ENCODE measurements at regions not wholly inside any gene's neighbourhood (a gene's known extent, or its start where the extent isn't known, plus 50 kb on each side); places are given as distances from the start of the nearest gene placed in this dataset.

DNA sequence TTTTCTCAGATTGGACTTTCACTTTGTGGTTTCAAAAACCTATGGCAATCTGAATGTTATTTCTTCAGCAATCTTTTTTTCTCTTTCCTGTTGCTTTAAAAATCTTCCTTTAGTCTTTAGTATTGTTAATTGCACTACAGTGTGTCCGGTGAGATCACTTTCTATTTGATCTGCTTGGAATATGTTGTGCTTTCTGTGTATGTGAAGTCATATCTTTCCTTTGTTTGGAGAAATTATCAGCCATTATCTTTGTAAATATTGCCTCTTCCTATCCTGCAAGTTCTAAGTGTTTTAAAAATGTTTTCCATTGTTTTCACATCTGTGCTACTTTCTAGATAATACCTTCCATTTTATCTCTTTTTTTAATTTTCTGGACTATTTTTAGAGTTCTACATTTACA lies 171.4 kb upstream of the PRSS16 start:
- no peaks in the 10 kb centered on the region; the same call in 1 of the 2 replicates for H3K27me3 ChIP-seq (ENCODE audit: control insufficient read depth, insufficient read depth, low read length)
- no peak for DNase-seq
- H3K4me3 ChIP-seq (ENCODE audit: insufficient read depth, low read depth, low read length) = no peak overlapping the region
- H3K36me3 ChIP-seq (replicated peaks; ENCODE audit: control insufficient read depth, insufficient read depth, low read length) = no peaks in the 10 kb centered on the region

GRCh38 chr6:27078734-27079357 lies 168.7 kb upstream of the PRSS16 start:
- Histone ChIP-seq H3K27me3 (ENCODE audit: control insufficient read depth, insufficient read depth, low read length) (peaks cover 2% of the 10 kb centered on the region; the same call in 1 of the 2 replicates), H3K36me3 (replicated peaks; ENCODE audit: control insufficient read depth, insufficient read depth, low read length) (no peaks in the 10 kb centered on the region), H3K4me3 (ENCODE audit: insufficient read depth, low read depth, low read length) (peak overlapping the region; percentile 38)
- peak; percentile 21 for DNase-seq

- Histone ChIP-seq H3K4me3 (ENCODE audit: insufficient read depth, low read depth, low read length) (no peak overlapping the region), H3K36me3 (replicated peaks; ENCODE audit: control insufficient read depth, insufficient read depth, low read length) (no peaks in the 10 kb centered on the region), H3K27me3 (ENCODE audit: control insufficient read depth, insufficient read depth, low read length) (peaks cover 2% of the 10 kb centered on the region; the same call in 1 of the 2 replicates)
- DNase-seq = no peak
Observed at GRCh38 chr6:27081188-27081587, 166.3 kb upstream of the PRSS16 start.

DNA sequence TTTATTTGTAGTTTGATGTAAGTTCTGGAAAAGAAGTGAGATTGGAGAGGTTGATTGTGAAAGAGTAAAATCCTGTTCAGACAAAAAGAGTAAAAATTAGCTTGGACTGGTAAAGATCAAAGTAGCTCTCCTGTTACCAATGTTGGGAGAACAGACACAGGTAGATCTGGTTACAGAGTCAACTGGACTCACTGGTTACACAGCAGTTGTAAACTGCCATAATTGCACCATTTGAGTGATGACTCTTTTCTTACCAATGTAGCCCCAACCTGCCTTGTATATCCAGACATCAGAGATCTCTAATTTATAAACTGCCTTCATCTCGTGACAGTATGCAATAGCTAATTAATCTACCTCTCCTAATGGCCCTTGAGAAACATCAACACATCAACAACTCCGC lies 165.6 kb upstream of the PRSS16 start:
- Histone ChIP-seq H3K36me3 (replicated peaks; ENCODE audit: control insufficient read depth, insufficient read depth, low read length) (no peaks in the 10 kb centered on the region), H3K27me3 (ENCODE audit: control insufficient read depth, insufficient read depth, low read length) (peaks cover 2% of the 10 kb centered on the region; the same call in 1 of the 2 replicates), H3K4me3 (ENCODE audit: insufficient read depth, low read depth, low read length) (no peak overlapping the region)
- no peak for DNase-seq

GRCh38 chr6:27088068-27088467 lies 159.4 kb upstream of the PRSS16 start:
- Histone ChIP-seq H3K36me3 (replicated peaks; ENCODE audit: control insufficient read depth, insufficient read depth, low read length) (no peaks in the 10 kb centered on the region), H3K4me3 (ENCODE audit: insufficient read depth, low read depth, low read length) (no peak overlapping the region), H3K27me3 (ENCODE audit: control insufficient read depth, insufficient read depth, low read length) (peaks cover 2% of the 10 kb centered on the region; the same call in 1 of the 2 replicates)
- no peak for DNase-seq

DNA sequence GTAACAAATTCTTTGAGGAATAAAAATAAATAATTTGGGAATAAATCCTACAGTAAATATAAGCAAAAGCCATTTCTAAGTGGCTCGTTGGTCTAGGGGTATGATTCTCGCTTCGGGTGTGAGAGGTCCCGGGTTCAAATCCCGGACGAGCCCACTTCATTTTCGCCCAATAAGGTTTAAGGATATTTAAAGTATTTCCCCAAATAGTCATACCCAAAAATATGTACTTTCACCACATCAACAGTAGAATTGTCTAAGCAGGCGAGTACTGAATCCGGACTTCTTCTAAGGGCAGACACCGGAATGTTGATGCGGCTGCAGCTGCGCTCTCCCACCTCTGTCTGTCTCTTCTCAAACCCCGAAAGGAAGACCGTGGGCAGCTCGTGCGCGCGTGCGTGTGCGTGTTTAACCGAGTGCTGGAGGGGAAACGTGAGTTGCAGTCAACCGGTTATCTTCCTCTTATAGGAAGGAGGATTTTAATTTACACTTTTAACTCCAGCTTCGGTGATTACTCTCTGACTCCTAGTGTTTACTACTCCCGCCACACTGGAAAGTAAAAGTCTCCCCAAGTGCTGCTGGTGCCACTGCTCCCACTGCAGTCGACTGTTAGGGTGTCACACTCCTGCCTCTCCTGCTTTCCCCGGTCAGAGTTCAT lies 155.7 kb upstream of the PRSS16 start:
- Histone ChIP-seq H3K4me3 (ENCODE audit: insufficient read depth, low read depth, low read length) (peak overlapping the region; percentile 56), H3K36me3 (replicated peaks; ENCODE audit: control insufficient read depth, insufficient read depth, low read length) (no peaks in the 10 kb centered on the region), H3K27me3 (ENCODE audit: control insufficient read depth, insufficient read depth, low read length) (peaks cover 6% of the 10 kb centered on the region; the same call in 1 of the 2 replicates)
- DNase-seq = peak; percentile 33

- Histone ChIP-seq H3K27me3 (ENCODE audit: control insufficient read depth, insufficient read depth, low read length) (peaks cover 8% of the 10 kb centered on the region), H3K36me3 (replicated peaks; ENCODE audit: control insufficient read depth, insufficient read depth, low read length) (no peaks in the 10 kb centered on the region), H3K4me3 (ENCODE audit: insufficient read depth, low read depth, low read length) (peak overlapping the region; percentile 56)
- no peak for DNase-seq
Observed at GRCh38 chr6:27092316-27092692, 155.2 kb upstream of the PRSS16 start.

DNA sequence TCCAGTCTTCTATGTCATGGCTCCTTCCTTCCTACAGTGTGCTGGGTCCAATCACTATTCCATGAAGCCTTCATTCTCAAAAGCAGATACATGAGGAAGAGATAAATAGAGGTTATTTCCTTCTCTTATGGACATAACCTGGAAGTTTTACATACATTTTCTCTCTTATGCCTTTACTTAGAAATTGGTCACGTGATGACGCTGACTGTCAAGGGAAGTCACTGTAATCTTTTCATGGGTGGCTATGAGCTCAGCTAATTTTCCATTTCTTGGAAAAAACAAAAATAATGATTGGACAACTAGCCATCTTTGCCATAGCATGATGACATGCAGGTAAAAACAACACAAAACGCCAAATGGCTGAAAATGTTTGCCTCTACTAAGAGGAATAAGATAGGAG lies 151.6 kb upstream of the PRSS16 start:
- Histone ChIP-seq H3K4me3 (ENCODE audit: insufficient read depth, low read depth, low read length) (no peak overlapping the region), H3K27me3 (ENCODE audit: control insufficient read depth, insufficient read depth, low read length) (peaks cover 8% of the 10 kb centered on the region)

GRCh38 chr6:27096834-27097511 lies 150.5 kb upstream of the PRSS16 start:
- peaks cover 8% of the 10 kb centered on the region for H3K27me3 ChIP-seq (ENCODE audit: control insufficient read depth, insufficient read depth, low read length)
- peak overlapping the region; percentile 71 for H3K4me3 ChIP-seq (ENCODE audit: insufficient read depth, low read depth, low read length)
- peak; percentile 68 for DNase-seq
- no peaks in the 10 kb centered on the region for H3K36me3 ChIP-seq (replicated peaks; ENCODE audit: control insufficient read depth, insufficient read depth, low read length)

More for the DNA sequence above, 151.6 kb upstream of the PRSS16 start:
- DNase-seq = no peak
- no peaks in the 10 kb centered on the region for H3K36me3 ChIP-seq (replicated peaks; ENCODE audit: control insufficient read depth, insufficient read depth, low read length)

DNA sequence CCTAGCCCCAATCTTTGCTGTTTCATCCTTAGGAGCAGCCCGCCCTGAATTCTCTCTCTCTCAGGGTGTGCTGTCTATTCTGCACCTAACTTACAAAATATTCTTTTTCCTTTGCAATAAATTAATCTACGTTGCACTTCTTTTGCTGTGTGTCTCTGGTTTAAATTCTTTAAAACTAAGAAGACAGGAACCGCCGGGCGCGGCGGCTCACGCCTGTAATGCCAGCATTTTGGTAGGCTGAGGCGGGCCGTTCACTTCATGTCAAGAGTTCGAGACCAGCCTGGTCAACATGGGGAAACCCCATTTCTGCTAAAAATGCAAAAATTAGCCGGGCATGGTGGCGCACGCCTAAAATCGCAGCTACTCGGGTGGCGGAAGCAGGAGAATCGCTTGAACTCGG lies 148.5 kb upstream of the PRSS16 start:
- no peak overlapping the region for H3K4me3 ChIP-seq (ENCODE audit: insufficient read depth, low read depth, low read length)
- no peak for DNase-seq

DNA sequence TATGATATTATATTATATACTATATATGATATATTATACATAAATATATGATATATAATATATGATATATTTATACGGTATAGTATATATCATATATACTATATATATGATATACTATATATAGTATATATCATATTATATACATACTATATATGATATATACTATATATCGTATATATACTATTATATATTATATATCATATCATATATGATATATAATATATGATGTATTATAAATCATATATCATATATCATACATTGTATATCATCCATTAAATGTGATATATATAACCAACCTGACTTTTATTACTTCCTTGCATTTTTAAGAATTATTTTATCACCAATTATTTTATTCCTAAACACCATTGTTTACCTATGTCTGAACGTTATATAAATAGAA lies 146.6 kb upstream of the PRSS16 start:
- Histone ChIP-seq H3K27me3 (ENCODE audit: control insufficient read depth, insufficient read depth, low read length) (peaks cover 7% of the 10 kb centered on the region), H3K36me3 (replicated peaks; ENCODE audit: control insufficient read depth, insufficient read depth, low read length) (no peaks in the 10 kb centered on the region), H3K4me3 (ENCODE audit: insufficient read depth, low read depth, low read length) (no peak overlapping the region)
- DNase-seq = no peak

More for the DNA sequence above, 148.5 kb upstream of the PRSS16 start:
- Histone ChIP-seq H3K36me3 (replicated peaks; ENCODE audit: control insufficient read depth, insufficient read depth, low read length) (no peaks in the 10 kb centered on the region), H3K27me3 (ENCODE audit: control insufficient read depth, insufficient read depth, low read length) (peaks cover 7% of the 10 kb centered on the region)

DNA sequence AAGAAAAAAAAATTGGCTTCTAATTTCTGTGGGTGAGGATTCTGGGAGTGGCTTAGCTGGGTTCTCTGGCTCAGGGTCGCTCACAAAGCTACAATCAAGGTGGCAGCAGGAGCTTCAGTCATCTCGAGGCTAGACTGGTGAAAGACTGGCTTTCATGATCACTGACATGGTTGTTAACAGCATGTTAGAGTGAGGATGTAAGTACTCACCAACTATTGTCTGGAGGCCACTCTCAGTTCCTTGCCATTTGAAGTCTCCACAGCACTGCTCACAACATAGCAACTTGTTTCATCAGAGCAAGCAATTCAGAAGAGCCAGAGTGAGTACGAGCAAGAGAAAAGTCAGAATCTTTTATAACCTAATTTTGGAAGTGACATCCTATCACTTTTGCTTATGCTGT lies 145.7 kb upstream of the PRSS16 start:
- Histone ChIP-seq H3K4me3 (ENCODE audit: insufficient read depth, low read depth, low read length) (no peak overlapping the region), H3K27me3 (ENCODE audit: control insufficient read depth, insufficient read depth, low read length) (peaks cover 2% of the 10 kb centered on the region), H3K36me3 (replicated peaks; ENCODE audit: control insufficient read depth, insufficient read depth, low read length) (no peaks in the 10 kb centered on the region)
- no peak for DNase-seq

- DNase-seq = no peak
- no peaks in the 10 kb centered on the region for H3K27me3 ChIP-seq (ENCODE audit: control insufficient read depth, insufficient read depth, low read length)
- H3K4me3 ChIP-seq (ENCODE audit: insufficient read depth, low read depth, low read length) = no peak overlapping the region
- H3K36me3 ChIP-seq (replicated peaks; ENCODE audit: control insufficient read depth, insufficient read depth, low read length) = no peaks in the 10 kb centered on the region
Observed at GRCh38 chr6:27106382-27106781, 141.1 kb upstream of the PRSS16 start.

DNA sequence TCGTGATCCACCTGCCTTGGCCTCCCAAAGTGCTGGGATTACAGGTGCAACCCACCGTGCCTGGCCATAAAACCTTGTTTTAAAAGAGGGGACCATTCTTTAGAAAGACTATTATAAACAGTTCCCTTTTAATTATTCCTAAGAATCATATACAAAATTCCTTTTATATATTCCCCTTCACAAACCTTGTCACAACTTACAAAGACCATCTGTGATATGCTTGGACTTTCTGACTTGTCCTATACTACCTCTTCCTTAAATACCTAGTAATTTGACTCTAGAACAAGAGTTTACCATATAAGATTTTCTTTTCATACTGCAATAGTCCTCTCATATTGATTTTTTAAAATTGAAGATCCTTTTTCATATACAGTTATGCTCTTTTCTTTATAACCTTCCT lies 135.8 kb upstream of the PRSS16 start:
- no peaks in the 10 kb centered on the region for H3K36me3 ChIP-seq (replicated peaks; ENCODE audit: control insufficient read depth, insufficient read depth, low read length)
- DNase-seq = no peak
- H3K4me3 ChIP-seq (ENCODE audit: insufficient read depth, low read depth, low read length) = no peak overlapping the region
- no peaks in the 10 kb centered on the region for H3K27me3 ChIP-seq (ENCODE audit: control insufficient read depth, insufficient read depth, low read length)

- Histone ChIP-seq H3K27me3 (ENCODE audit: control insufficient read depth, insufficient read depth, low read length) (no peaks in the 10 kb centered on the region), H3K36me3 (replicated peaks; ENCODE audit: control insufficient read depth, insufficient read depth, low read length) (no peaks in the 10 kb centered on the region), H3K4me3 (ENCODE audit: insufficient read depth, low read depth, low read length) (no peak overlapping the region)
- no peak for DNase-seq
Observed at GRCh38 chr6:27112974-27113373, 134.5 kb upstream of the PRSS16 start.
